HK-2 (cell line): ENCODE measurements at regions not wholly inside any gene's neighbourhood (a gene's known extent, or its start where the extent isn't known, plus 50 kb on each side); places are given as distances from the start of the nearest gene placed in this dataset.

Experiments used
- DNase-seq: peaks from one replicate; pipeline ENCODE4 v3.0.0-alpha.2; 2018; ENCODE audit not compliant: unreplicated experiment

GRCh38 chr5:163622799-163623198 lies 117.4 kb downstream of the MAT2B start:
- no peak for DNase-seq

- no peak for DNase-seq
Measured at GRCh38 chr5:163623524-163623923, 118.1 kb downstream of the MAT2B start.

GRCh38 chr5:163623986-163624385 lies 118.6 kb downstream of the MAT2B start:
- no peak for DNase-seq

GRCh38 chr5:163624431-163624830 lies 119.0 kb downstream of the MAT2B start:
- DNase-seq: no peak

GRCh38 chr5:163626904-163627434 lies 121.5 kb downstream of the MAT2B start:
- no peak for DNase-seq

GRCh38 chr5:163631856-163632255 lies 126.4 kb downstream of the MAT2B start:
- no peak for DNase-seq

- no peak for DNase-seq
Measured at GRCh38 chr5:163633926-163634460, 128.6 kb downstream of the MAT2B start.

GRCh38 chr5:163635631-163636030 lies 130.2 kb downstream of the MAT2B start:
- DNase-seq: no peak

- DNase-seq: no peak
Measured at GRCh38 chr5:163642904-163643303, 137.5 kb downstream of the MAT2B start.

- DNase-seq: no peak
Measured at GRCh38 chr5:163645421-163646416, 140.3 kb downstream of the MAT2B start.

GRCh38 chr5:163649514-163649913 lies 144.1 kb downstream of the MAT2B start:
- DNase-seq: no peak

- DNase-seq: no peak
Measured at GRCh38 chr5:163653526-163653925, 148.1 kb downstream of the MAT2B start.

GRCh38 chr5:163658702-163659567 lies 153.5 kb downstream of the MAT2B start:
- DNase-seq: no peak

GRCh38 chr5:163659568-163659902 lies 154.1 kb downstream of the MAT2B start:
- DNase-seq: no peak

- no peak for DNase-seq
Measured at GRCh38 chr5:163660486-163660885, 155.1 kb downstream of the MAT2B start.

GRCh38 chr5:163661360-163661759 lies 155.9 kb downstream of the MAT2B start:
- no peak for DNase-seq

GRCh38 chr5:163670036-163670435 lies 164.6 kb downstream of the MAT2B start:
- DNase-seq: no peak

GRCh38 chr5:163677092-163677491 lies 171.7 kb downstream of the MAT2B start:
- DNase-seq: no peak

GRCh38 chr5:163682234-163682633 lies 176.8 kb downstream of the MAT2B start:
- no peak for DNase-seq

- no peak for DNase-seq
Measured at GRCh38 chr5:163687414-163687813, 182.0 kb downstream of the MAT2B start.

- DNase-seq: no peak
Measured at GRCh38 chr5:163692091-163692490, 186.7 kb downstream of the MAT2B start.
